ENCODE measurements at regions not wholly inside any gene's neighbourhood (a gene's known extent, or its start where the extent isn't known, plus 50 kb on each side); places are given as distances from the start of the nearest gene placed in this dataset.

- H3K4me1 ChIP-seq (ENCODE audit: insufficient read depth) = no peaks in the 10 kb centered on the region
- TF ChIP-seq NANOG (IDR thresholded peaks at IDR 0.05; ENCODE audit: borderline replicate concordance) (no peak), ZNF331 (CRISPR knock-in tag; IDR thresholded peaks at IDR 0.05; ENCODE audit: low read depth) (no peak), EZH2 (IDR thresholded peaks at IDR 0.05; ENCODE audit: low read depth, unreplicated experiment) (no peak), EZH2phosphoT487 (IDR thresholded peaks at IDR 0.05; ENCODE audit: unreplicated experiment) (no peak), POLR2AphosphoS5 (IDR thresholded peaks at IDR 0.05; ENCODE audit: low read depth) (no peak), ETS1 (IDR thresholded peaks at IDR 0.05) (no peak), ZNF114 (CRISPR knock-in tag; IDR thresholded peaks at IDR 0.05) (no peak), STAT1 (IDR thresholded peaks at IDR 0.05; ENCODE audit: unreplicated experiment) (no peak), CREB1 (CRISPR knock-in tag; IDR thresholded peaks at IDR 0.05; ENCODE audit: low read depth) (no peak)
- TF ChIP-seq, protein P1, sequence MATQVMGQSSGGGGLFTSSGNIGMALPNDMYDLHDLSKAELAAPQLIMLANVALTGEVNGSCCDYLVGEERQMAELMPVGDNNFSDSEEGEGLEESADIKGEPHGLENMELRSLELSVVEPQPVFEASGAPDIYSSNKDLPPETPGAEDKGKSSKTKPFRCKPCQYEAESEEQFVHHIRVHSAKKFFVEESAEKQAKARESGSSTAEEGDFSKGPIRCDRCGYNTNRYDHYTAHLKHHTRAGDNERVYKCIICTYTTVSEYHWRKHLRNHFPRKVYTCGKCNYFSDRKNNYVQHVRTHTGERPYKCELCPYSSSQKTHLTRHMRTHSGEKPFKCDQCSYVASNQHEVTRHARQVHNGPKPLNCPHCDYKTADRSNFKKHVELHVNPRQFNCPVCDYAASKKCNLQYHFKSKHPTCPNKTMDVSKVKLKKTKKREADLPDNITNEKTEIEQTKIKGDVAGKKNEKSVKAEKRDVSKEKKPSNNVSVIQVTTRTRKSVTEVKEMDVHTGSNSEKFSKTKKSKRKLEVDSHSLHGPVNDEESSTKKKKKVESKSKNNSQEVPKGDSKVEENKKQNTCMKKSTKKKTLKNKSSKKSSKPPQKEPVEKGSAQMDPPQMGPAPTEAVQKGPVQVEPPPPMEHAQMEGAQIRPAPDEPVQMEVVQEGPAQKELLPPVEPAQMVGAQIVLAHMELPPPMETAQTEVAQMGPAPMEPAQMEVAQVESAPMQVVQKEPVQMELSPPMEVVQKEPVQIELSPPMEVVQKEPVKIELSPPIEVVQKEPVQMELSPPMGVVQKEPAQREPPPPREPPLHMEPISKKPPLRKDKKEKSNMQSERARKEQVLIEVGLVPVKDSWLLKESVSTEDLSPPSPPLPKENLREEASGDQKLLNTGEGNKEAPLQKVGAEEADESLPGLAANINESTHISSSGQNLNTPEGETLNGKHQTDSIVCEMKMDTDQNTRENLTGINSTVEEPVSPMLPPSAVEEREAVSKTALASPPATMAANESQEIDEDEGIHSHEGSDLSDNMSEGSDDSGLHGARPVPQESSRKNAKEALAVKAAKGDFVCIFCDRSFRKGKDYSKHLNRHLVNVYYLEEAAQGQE (IDR thresholded peaks at IDR 0.05; ENCODE audit: unreplicated experiment) = no peak
- TF ChIP-seq, protein P2, sequence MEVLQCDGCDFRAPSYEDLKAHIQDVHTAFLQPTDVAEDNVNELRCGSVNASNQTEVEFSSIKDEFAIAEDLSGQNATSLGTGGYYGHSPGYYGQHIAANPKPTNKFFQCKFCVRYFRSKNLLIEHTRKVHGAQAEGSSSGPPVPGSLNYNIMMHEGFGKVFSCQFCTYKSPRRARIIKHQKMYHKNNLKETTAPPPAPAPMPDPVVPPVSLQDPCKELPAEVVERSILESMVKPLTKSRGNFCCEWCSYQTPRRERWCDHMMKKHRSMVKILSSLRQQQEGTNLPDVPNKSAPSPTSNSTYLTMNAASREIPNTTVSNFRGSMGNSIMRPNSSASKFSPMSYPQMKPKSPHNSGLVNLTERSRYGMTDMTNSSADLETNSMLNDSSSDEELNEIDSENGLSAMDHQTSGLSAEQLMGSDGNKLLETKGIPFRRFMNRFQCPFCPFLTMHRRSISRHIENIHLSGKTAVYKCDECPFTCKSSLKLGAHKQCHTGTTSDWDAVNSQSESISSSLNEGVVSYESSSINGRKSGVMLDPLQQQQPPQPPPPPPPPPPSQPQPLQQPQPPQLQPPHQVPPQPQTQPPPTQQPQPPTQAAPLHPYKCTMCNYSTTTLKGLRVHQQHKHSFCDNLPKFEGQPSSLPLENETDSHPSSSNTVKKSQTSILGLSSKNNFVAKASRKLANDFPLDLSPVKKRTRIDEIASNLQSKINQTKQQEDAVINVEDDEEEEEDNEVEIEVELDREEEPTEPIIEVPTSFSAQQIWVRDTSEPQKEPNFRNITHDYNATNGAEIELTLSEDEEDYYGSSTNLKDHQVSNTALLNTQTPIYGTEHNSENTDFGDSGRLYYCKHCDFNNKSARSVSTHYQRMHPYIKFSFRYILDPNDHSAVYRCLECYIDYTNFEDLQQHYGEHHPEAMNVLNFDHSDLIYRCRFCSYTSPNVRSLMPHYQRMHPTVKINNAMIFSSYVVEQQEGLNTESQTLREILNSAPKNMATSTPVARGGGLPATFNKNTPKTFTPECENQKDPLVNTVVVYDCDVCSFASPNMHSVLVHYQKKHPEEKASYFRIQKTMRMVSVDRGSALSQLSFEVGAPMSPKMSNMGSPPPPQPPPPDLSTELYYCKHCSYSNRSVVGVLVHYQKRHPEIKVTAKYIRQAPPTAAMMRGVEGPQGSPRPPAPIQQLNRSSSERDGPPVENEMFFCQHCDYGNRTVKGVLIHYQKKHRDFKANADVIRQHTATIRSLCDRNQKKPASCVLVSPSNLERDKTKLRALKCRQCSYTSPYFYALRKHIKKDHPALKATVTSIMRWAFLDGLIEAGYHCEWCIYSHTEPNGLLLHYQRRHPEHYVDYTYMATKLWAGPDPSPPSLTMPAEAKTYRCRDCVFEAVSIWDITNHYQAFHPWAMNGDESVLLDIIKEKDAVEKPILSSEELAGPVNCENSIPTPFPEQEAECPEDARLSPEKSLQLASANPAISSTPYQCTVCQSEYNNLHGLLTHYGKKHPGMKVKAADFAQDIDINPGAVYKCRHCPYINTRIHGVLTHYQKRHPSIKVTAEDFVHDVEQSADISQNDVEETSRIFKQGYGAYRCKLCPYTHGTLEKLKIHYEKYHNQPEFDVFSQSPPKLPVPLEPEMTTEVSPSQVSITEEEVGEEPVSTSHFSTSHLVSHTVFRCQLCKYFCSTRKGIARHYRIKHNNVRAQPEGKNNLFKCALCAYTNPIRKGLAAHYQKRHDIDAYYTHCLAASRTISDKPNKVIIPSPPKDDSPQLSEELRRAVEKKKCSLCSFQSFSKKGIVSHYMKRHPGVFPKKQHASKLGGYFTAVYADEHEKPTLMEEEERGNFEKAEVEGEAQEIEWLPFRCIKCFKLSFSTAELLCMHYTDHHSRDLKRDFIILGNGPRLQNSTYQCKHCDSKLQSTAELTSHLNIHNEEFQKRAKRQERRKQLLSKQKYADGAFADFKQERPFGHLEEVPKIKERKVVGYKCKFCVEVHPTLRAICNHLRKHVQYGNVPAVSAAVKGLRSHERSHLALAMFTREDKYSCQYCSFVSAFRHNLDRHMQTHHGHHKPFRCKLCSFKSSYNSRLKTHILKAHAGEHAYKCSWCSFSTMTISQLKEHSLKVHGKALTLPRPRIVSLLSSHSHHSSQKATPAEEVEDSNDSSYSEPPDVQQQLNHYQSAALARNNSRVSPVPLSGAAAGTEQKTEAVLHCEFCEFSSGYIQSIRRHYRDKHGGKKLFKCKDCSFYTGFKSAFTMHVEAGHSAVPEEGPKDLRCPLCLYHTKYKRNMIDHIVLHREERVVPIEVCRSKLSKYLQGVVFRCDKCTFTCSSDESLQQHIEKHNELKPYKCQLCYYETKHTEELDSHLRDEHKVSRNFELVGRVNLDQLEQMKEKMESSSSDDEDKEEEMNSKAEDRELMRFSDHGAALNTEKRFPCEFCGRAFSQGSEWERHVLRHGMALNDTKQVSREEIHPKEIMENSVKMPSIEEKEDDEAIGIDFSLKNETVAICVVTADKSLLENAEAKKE (CRISPR knock-in tag; IDR thresholded peaks at IDR 0.05) = no peak
- TF ChIP-seq, protein P3, sequence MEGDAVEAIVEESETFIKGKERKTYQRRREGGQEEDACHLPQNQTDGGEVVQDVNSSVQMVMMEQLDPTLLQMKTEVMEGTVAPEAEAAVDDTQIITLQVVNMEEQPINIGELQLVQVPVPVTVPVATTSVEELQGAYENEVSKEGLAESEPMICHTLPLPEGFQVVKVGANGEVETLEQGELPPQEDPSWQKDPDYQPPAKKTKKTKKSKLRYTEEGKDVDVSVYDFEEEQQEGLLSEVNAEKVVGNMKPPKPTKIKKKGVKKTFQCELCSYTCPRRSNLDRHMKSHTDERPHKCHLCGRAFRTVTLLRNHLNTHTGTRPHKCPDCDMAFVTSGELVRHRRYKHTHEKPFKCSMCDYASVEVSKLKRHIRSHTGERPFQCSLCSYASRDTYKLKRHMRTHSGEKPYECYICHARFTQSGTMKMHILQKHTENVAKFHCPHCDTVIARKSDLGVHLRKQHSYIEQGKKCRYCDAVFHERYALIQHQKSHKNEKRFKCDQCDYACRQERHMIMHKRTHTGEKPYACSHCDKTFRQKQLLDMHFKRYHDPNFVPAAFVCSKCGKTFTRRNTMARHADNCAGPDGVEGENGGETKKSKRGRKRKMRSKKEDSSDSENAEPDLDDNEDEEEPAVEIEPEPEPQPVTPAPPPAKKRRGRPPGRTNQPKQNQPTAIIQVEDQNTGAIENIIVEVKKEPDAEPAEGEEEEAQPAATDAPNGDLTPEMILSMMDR (conservative IDR thresholded peaks at IDR 0.05; ENCODE audit: low read depth in 2 of 2) = no peak
- no peak overlapping the region for H3K4me2 ChIP-seq
- Mint-ChIP-seq H3K27ac (no peak overlapping the region), H3K9me3 (peaks cover 36% of the 10 kb centered on the region), H3K4me1 (no peaks in the 10 kb centered on the region), H3K4me3 (no peak overlapping the region), H3K36me3 (ENCODE audit: low read depth) (peaks cover 3% of the 10 kb centered on the region; the same call in 1 of the 3 replicates), H3K27me3 (ENCODE audit: insufficient read depth, low read depth, poor library complexity) (peaks cover 5% of the 10 kb centered on the region)
- no peak overlapping the region for H2AFZ ChIP-seq
- H3K9me2 ChIP-seq (ENCODE audit: insufficient read depth) = peaks cover 7% of the 10 kb centered on the region; the same call in 1 of the 2 replicates
- no peak overlapping the region for H3K27ac ChIP-seq (ENCODE audit: low read depth)
- H4K20me1 ChIP-seq (replicated peaks; ENCODE audit: insufficient read depth) = no peaks in the 10 kb centered on the region
- no peaks in the 10 kb centered on the region for H3K27me3 ChIP-seq (ENCODE audit: insufficient read depth)
- no peak overlapping the region for H3K4me3 ChIP-seq
- DNase-seq (ENCODE audit: low spot score) (no peak), ATAC-seq (no peak)
- no peaks in the 10 kb centered on the region for H3K79me2 ChIP-seq (replicated peaks; ENCODE audit: insufficient read depth)
- no peaks in the 10 kb centered on the region for H3F3A ChIP-seq (replicated peaks; ENCODE audit: low read depth)
- no peaks in the 10 kb centered on the region for H3K36me3 ChIP-seq (ENCODE audit: insufficient read depth)
These were observed 66.4 kb downstream of the NPTX2 start for GRCh38 chr7:98683514-98683913.
